BLaER1 treated with 17β-estradiol and CSF1 and Interleukin-3, amounts not matched to agents 10 nM and 100 nM (cell line): ENCODE measurements at regions not wholly inside any gene's neighbourhood (a gene's known extent, or its start where the extent isn't known, plus 50 kb on each side); places are given as distances from the start of the nearest gene placed in this dataset.

ENCODE experiments used
- H3K27ac ChIP-seq, 11 experiments: shearing (Covaris generic); formaldehyde crosslinking; 2 replicates each; pipeline ENCODE4 v1.8.1; 2022
- H3K27me3 ChIP-seq, 11 experiments: shearing (Covaris generic); formaldehyde crosslinking; 2 replicates each; pipeline ENCODE4 v1.8.1; 2022
- H3K36me3 ChIP-seq, 11 experiments: shearing (Covaris generic); formaldehyde crosslinking; 2 replicates each; pipeline ENCODE4 v1.8.1; 2022
- H3K4me1 ChIP-seq, 10 experiments: shearing (Covaris generic); formaldehyde crosslinking; 2 replicates each; pipeline ENCODE4 v1.8.1; 2022
- H3K4me2 ChIP-seq, 11 experiments: shearing (Covaris generic); formaldehyde crosslinking; 2 replicates each; pipeline ENCODE4 v1.8.1; 2022
- H3K4me3 ChIP-seq, 10 experiments: shearing (Covaris generic); formaldehyde crosslinking; 2 replicates each; pipeline ENCODE4 v1.8.1; 2022
- H3K9ac ChIP-seq, 11 experiments: shearing (Covaris generic); formaldehyde crosslinking; 2 replicates each; pipeline ENCODE4 v1.8.1; 2022
- H3K9me3 ChIP-seq, 11 experiments: shearing (Covaris generic); formaldehyde crosslinking; replicated peaks in 1 of 11; 2 replicates each; pipeline ENCODE4 v1.8.1; 2022
- H4K20me1 ChIP-seq, 11 experiments: shearing (Covaris generic); formaldehyde crosslinking; 2 replicates each; pipeline ENCODE4 v1.8.1; 2022
- Cebpa-rat ChIP-seq, 11 experiments: shearing (Covaris generic); IDR thresholded peaks; 2 replicates each; pipeline ENCODE4 v1.8.1; 2022

- no peaks in the 10 kb centered on the region for H3K27me3 ChIP-seq
- peaks cover 0 to 6% (median 0%) of the 10 kb centered on the region in 11 experiments; a peak in 1 of 22 replicates for H3K9me3 ChIP-seq
- no peak for TF ChIP-seq Cebpa-rat (IDR thresholded peaks at IDR 0.05)
Measured at GRCh38 chr16:6309271-6309670, 1023.4 kb upstream of the RBFOX1 start.

GRCh38 chr16:6308176-6308575, 1024.5 kb upstream of the RBFOX1 start:
- Histone ChIP-seq H3K36me3 (no peaks in the 10 kb centered on the region), H3K27me3 (no peaks in the 10 kb centered on the region), H3K9ac (no peak overlapping the region), H3K4me3 (no peak overlapping the region), H3K4me2 (no peak overlapping the region), H3K27ac (no peak overlapping the region), H4K20me1 (no peaks in the 10 kb centered on the region; a peak in 1 of 22 replicates), H3K4me1 (peaks cover 0 to 6% (median 0%) of the 10 kb centered on the region in 10 experiments; a peak in 8 of 20 replicates), H3K9me3 (peaks cover 0 to 6% (median 0%) of the 10 kb centered on the region in 11 experiments; a peak in 1 of 22 replicates)
- no peak for TF ChIP-seq Cebpa-rat (IDR thresholded peaks at IDR 0.05)

More at GRCh38 chr16:6309271-6309670, 1023.4 kb upstream of the RBFOX1 start:
- no peaks in the 10 kb centered on the region; a peak in 1 of 22 replicates for H4K20me1 ChIP-seq
- H3K36me3 ChIP-seq = no peaks in the 10 kb centered on the region
- H3K9ac ChIP-seq = no peak overlapping the region
- H3K4me2 ChIP-seq = no peak overlapping the region
- no peak overlapping the region for H3K4me3 ChIP-seq
- peaks cover 0 to 6% (median 0%) of the 10 kb centered on the region in 10 experiments; a peak in 8 of 20 replicates for H3K4me1 ChIP-seq
- no peak overlapping the region for H3K27ac ChIP-seq

GRCh38 chr16:6300523-6300922, 1032.1 kb upstream of the RBFOX1 start:
- no peak for TF ChIP-seq Cebpa-rat (IDR thresholded peaks at IDR 0.05)
- H3K9me3 ChIP-seq = peaks cover 0 to 18% (median 8%) of the 10 kb centered on the region in 11 experiments; a peak in 16 of 22 replicates
- no peak overlapping the region for H3K9ac ChIP-seq
- no peaks in the 10 kb centered on the region for H3K27me3 ChIP-seq
- no peaks in the 10 kb centered on the region for H4K20me1 ChIP-seq
- no peak overlapping the region for H3K4me3 ChIP-seq
- H3K4me2 ChIP-seq = no peak overlapping the region
- H3K4me1 ChIP-seq = no peaks in the 10 kb centered on the region
- no peaks in the 10 kb centered on the region for H3K36me3 ChIP-seq
- H3K27ac ChIP-seq = no peak overlapping the region

GRCh38 chr16:6297666-6298410, 1034.8 kb upstream of the RBFOX1 start:
- Histone ChIP-seq H3K4me1 (peaks cover 0 to 6% (median 2%) of the 10 kb centered on the region in 10 experiments; a peak in 7 of 20 replicates), H3K27me3 (no peaks in the 10 kb centered on the region), H3K9ac (no peak overlapping the region), H3K36me3 (no peaks in the 10 kb centered on the region), H3K4me2 (no peak overlapping the region), H3K9me3 (peaks cover 0 to 18% (median 8%) of the 10 kb centered on the region in 11 experiments; a peak in 16 of 22 replicates), H3K4me3 (no peak overlapping the region), H4K20me1 (no peaks in the 10 kb centered on the region), H3K27ac (no peak overlapping the region)
- TF ChIP-seq Cebpa-rat (IDR thresholded peaks at IDR 0.05) = no peak

GRCh38 chr16:6286176-6286575, 1046.5 kb upstream of the RBFOX1 start:
- H3K27ac ChIP-seq = no peak overlapping the region
- no peak overlapping the region for H3K9ac ChIP-seq
- no peaks in the 10 kb centered on the region for H3K9me3 ChIP-seq
- H3K4me2 ChIP-seq = no peak overlapping the region
- H3K4me1 ChIP-seq = no peaks in the 10 kb centered on the region
- H3K27me3 ChIP-seq = no peaks in the 10 kb centered on the region
- no peaks in the 10 kb centered on the region for H3K36me3 ChIP-seq
- TF ChIP-seq Cebpa-rat (IDR thresholded peaks at IDR 0.05) = no peak
- no peak overlapping the region for H3K4me3 ChIP-seq
- no peaks in the 10 kb centered on the region for H4K20me1 ChIP-seq

GRCh38 chr16:6284731-6285130, 1047.9 kb upstream of the RBFOX1 start:
- Histone ChIP-seq H3K4me3 (no peak overlapping the region), H3K9ac (no peak overlapping the region), H3K4me2 (no peak overlapping the region), H3K27me3 (no peaks in the 10 kb centered on the region), H3K4me1 (no peaks in the 10 kb centered on the region), H4K20me1 (no peaks in the 10 kb centered on the region), H3K36me3 (no peaks in the 10 kb centered on the region), H3K9me3 (no peaks in the 10 kb centered on the region), H3K27ac (no peak overlapping the region)
- no peak for TF ChIP-seq Cebpa-rat (IDR thresholded peaks at IDR 0.05)

- H3K9me3 ChIP-seq = no peaks in the 10 kb centered on the region
- H3K4me2 ChIP-seq = no peak overlapping the region
- no peak overlapping the region for H3K9ac ChIP-seq
- no peaks in the 10 kb centered on the region for H4K20me1 ChIP-seq
- H3K4me3 ChIP-seq = no peak overlapping the region
- H3K27ac ChIP-seq = no peak overlapping the region
- no peaks in the 10 kb centered on the region for H3K36me3 ChIP-seq
- H3K27me3 ChIP-seq = no peaks in the 10 kb centered on the region
- TF ChIP-seq Cebpa-rat (IDR thresholded peaks at IDR 0.05) = no peak
- H3K4me1 ChIP-seq = 0 out of 20 replicates have a peak, but pooled peaks cover 0 to 5% (median 0%) of the 10 kb centered on the region in 10 experiments
Measured at GRCh38 chr16:6281994-6282393, 1050.7 kb upstream of the RBFOX1 start.

GRCh38 chr16:6281274-6281673, 1051.4 kb upstream of the RBFOX1 start:
- Histone ChIP-seq H3K4me1 (0 out of 20 replicates have a peak, but pooled peaks cover 0 to 5% (median 0%) of the 10 kb centered on the region in 10 experiments), H3K9ac (no peak overlapping the region), H3K27ac (no peak overlapping the region), H3K4me2 (no peak overlapping the region), H3K9me3 (no peaks in the 10 kb centered on the region), H3K27me3 (no peaks in the 10 kb centered on the region), H3K36me3 (no peaks in the 10 kb centered on the region), H3K4me3 (no peak overlapping the region), H4K20me1 (no peaks in the 10 kb centered on the region)
- no peak for TF ChIP-seq Cebpa-rat (IDR thresholded peaks at IDR 0.05)

- TF ChIP-seq Cebpa-rat (IDR thresholded peaks at IDR 0.05) = no peak
- Histone ChIP-seq H3K4me3 (no peak overlapping the region), H3K9ac (no peak overlapping the region)
Measured at GRCh38 chr16:6280055-6280454, 1052.6 kb upstream of the RBFOX1 start.

GRCh38 chr16:6279286-6279685, 1053.4 kb upstream of the RBFOX1 start:
- H3K9ac ChIP-seq = no peak overlapping the region
- H3K36me3 ChIP-seq = no peaks in the 10 kb centered on the region
- peaks cover 0 to 15% (median 5%) of the 10 kb centered on the region in 10 experiments; a peak in 10 of 20 replicates for H3K4me1 ChIP-seq
- H3K9me3 ChIP-seq = no peaks in the 10 kb centered on the region
- no peak overlapping the region for H3K4me3 ChIP-seq
- no peak for TF ChIP-seq Cebpa-rat (IDR thresholded peaks at IDR 0.05)
- no peaks in the 10 kb centered on the region for H3K27me3 ChIP-seq
- H4K20me1 ChIP-seq = no peaks in the 10 kb centered on the region
- no peak overlapping the region for H3K27ac ChIP-seq
- H3K4me2 ChIP-seq = no peak overlapping the region

More at GRCh38 chr16:6280055-6280454, 1052.6 kb upstream of the RBFOX1 start:
- Histone ChIP-seq H3K27me3 (no peaks in the 10 kb centered on the region), H3K27ac (no peak overlapping the region), H3K4me2 (no peak overlapping the region), H3K9me3 (no peaks in the 10 kb centered on the region), H4K20me1 (no peaks in the 10 kb centered on the region), H3K36me3 (no peaks in the 10 kb centered on the region), H3K4me1 (peaks cover 0 to 7% (median 0%) of the 10 kb centered on the region in 10 experiments; a peak in 6 of 20 replicates)
